ENCODE measurements at regions not wholly inside any gene's neighbourhood (a gene's known extent, or its start where the extent isn't known, plus 50 kb on each side); places are given as distances from the start of the nearest gene placed in this dataset.
"Not testable (repeated sequence)": the region's sequence is repeated elsewhere in the genome, so short reads cannot be mapped to it uniquely, and the experiment has no call there.

DNA sequence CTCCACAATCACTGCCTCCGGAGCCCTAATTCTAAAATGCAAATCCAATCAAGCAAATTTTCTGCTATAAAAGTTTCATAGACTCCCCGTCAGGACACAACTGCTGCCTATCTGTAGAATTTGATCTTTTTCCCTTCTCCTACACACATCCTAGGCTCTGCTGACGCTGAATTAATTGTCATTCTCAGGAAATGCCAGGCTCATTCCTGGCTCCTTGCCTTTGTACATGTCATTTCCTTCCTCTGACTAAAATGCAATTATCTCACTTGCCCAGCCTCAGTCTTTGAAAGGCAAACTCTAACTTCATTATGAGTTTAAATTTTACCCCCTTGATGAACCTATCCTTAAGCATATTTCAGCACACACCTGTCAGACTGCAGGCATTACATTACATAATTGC is 844.9 kb upstream of the CRIM1 start:
- no peak for DNase-seq

DNA sequence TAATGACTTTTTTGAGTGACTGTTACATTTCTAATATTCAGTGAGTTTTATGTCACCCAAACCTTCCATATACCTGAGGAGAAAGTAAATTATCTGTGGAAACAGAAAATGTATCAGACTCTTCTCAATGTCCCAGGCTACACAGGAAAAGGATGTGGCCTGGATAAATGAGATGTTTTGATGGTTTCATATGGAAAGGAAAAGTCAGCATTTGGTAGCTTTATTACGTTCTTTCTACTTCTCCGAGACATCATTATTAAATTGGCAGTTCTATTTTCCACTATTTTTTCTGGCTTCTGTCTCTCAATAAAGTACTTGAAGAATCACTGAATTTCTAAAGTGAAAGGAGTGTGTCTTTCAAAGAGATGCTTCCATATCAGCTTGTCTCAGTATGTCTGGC is 847.0 kb upstream of the CRIM1 start:
- DNase-seq: no peak

DNA sequence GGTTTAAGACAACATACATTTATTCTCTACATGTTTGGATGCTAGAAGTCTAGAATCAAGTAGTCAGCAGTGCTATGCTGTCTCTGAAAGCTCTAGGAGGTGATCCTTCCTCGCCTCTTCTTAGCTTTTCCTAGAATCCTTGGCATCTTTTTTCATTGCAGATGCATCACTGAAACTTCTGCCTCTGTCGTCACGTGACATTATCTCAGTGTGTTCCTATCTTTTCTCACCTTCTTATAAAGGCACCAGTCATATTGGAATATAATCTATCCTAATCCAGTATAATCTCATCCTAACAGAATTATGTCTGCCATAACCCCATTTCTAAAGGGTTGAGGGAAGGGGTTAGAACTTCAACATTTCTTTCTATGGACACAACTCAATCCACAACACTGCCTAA is 851.2 kb upstream of the CRIM1 start:
- DNase-seq: no peak

DNA sequence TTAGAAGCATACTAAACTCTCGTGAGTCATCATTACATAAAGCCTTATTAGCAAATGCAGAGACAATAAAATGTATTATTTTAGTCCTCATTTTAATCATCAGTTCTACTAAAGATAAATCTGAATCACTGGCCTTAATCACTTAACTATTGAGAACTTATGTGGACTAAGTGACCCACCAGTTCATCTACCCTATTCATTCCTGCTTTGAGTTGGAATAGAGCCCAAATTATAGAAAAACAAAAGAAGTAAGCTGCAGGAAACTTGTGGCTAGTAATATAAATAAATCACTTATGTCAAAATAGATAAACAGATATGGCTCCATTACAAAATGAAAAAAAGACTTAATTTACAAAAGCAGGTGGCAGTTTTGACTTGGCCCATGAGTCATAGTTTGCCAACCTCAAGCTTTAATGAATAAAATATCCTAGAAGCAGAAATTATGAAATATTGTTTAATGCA is 851.8 kb upstream of the CRIM1 start:
- no peak for DNase-seq

DNA sequence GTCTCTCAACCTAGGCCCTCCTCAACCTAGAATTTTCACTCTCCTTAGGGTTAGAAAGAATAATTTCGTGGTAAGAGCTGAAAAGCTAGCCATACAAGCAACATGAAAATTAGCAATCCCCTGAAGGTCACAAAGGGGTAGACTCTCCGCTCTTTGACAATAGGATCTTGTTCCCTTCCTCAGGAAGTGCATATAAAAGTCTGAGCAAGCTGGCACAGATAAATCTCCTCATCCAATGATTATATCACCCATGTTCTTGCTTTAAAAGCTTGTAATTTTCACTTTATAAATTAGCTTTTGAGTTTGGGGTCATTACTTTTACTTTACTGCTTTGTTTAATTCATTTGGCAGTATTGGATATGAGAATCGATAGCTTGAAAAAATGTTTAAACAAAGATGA is 852.3 kb upstream of the CRIM1 start:
- no peak for DNase-seq

DNA sequence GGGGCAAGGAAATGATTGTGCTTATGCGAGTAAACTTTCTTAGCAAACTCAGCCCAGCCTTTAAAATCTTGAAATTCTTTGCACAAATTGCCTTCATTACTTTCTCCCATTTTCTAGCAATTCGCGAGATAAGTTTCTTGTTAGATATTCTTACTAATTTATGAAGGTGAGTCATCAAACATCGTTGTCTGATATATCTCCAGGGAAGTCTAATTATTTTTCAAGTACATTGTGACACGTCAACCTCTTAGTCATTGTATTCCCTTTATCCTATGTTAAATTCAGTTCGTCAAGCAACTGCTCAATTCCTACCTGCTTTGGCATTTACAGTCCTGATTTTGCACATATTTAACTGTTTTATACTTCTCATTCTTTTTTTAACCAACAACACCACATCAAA is 854.5 kb upstream of the CRIM1 start:
- no peak for DNase-seq

DNA sequence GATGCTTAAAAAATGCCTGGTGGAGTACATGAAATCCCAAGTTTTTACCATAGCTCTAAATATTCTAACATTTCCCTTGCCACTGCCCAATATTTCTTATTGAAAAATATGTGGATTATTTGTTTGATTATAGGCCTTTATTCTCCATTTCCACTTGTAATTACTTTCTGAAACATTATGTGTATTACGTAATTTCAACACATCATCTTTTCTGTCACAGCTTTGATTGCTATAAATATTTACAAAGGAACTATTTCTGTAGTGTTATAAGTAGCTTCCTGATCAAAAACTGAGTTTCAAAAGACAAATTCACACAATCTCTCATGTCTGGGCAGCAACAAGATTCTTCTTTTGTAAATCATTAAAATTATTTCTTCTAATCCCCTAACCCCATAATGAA is 859.6 kb upstream of the CRIM1 start:
- no peak for DNase-seq

DNA sequence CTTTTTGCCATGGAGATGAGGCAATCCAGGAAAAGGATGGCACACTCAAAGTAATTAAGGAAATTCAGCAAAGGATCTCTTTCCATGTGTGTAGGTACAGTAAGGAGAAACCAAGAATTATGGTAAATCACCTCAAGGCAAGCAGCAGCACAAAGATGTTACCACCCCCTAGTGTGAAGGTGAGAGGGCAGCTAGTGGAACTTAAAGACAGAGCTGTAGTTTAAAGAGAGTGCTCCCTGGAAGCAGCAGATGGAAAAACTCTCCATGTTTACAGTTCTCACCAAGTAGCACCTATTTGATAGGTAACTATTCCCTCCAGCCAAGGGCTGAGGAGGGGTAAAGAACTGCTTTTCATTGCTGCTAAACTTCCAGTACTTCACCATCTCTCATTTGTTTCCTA is 860.4 kb upstream of the CRIM1 start:
- no peak for DNase-seq

DNA sequence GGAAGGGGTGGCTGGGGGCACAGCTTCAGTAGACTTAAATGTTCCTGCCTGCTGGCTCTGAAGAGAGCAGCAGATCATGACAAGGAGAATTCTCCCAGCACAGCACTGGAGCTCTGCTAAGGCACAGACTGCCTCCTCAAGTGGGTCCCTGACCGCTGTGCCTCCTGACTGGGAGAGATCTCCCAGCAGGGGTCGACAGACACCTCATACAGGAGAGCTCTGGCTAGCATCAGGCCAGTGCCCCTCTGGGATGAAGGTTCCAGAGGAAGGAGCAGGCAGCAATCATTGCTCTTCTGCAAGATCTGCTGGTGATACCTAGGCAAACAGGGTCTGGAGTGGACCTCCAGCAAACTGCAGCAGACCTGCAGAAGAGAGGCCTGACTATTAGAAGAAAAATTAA is 877.5 kb upstream of the CRIM1 start:
- DNase-seq: not testable (repeated sequence)

DNA sequence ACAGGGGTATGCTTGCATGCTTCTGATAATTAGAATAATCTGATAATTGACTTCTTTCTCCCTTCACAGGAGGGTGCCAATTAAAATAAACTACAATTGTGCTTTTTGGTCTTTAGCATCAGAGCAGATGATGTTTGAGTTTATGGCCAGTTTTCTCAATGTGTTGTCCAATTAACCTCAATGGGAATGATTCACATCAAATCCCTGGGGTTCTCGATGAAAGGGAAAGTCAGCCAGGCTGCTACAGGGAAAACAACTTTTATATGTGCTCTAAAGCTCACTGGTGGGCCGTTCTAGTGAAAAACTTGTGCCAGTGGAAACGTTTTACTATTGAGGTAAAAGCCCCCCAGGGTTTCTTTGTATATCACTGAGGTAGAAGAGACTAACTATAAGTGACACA is 887.3 kb upstream of the CRIM1 start:
- DNase-seq: no peak

DNA sequence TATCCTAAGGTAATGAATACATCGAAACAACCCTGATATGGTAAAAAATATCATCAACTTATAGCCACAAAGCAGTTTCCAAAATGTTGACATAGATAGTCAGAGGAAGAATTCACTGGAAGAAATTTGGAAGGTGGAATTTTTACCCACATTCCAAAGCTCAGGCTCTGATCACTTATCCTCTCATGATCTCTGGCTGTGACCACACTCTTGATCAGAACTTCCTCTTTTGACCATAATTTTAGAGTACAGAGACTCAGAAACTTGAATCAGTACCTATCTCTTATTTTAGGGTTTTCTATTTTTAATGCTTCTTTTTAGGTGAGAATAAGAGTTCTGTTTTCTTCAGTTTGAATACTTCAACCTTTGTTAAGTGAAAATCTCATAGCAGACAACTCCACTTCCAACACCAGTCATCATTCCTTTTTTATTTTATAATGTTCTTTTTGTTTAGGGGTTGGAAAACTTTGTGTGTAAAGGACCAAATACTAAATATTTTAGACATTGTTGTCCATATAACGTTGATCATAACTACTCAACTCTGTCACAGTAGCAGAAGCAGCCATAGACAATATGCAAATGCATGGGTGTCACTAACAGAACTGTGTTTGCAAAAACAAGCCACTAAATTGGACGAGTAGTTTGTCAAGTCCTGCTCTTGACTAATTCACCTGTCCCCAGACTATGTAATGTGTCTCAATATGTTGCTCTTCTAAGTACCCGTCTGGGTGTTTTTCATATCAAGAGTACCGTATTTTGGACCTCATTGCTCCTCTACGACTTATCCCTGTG is 891.6 kb upstream of the CRIM1 start:
- DNase-seq: no peak

DNA sequence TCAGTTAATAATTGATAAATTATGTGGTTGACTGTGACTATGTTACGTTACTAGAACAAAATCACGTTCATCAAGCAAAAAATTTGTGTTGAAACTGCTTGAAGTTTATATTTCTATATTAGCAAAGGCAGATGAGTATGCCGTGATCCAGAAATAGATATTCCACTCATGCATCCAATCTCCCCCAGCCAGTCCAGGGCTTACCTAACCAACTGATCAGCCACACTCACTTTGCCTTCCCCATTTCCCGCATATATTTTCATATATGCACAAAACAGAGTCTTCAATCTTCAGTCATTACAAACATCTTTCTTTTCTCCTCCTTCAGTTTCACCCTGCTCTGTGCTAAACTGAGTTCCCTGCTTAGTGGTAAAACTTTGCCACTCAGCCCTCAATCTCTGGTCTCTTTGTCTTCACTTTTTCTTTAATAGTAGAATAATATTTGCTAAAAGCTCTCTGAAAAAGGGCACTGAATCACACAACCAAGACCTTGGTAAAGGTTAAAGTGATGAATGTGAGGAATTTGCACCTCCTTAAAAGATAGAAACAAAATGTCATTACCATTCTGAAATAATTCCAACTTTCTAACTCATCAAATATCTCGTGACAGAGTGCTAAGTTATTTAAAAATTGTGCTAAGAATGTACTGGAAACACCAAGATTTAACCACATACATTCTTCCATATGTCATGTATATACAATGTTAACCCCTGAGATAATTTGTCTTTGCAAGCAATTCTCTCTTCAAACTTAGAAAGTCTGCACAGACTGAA is 893.2 kb upstream of the CRIM1 start:
- no peak for DNase-seq

DNA sequence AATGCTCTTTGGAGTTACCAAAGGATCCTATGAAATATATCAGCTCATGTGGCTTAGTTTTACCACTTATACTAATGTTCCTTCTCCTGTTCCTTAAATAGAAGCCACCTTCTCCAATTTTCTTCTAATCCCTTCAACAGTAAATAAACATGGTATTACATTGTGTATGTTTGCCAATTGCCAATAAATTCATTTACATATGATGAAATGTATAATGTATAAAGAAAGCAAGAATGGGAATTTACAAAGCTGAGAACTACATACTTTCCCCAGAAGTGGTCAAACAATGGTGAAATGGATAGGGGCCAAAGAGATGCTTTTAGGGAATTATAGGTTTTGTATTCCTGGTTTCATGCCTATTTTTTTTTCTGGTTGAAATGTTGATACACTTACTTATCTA is 894.2 kb upstream of the CRIM1 start:
- DNase-seq: no peak

DNA sequence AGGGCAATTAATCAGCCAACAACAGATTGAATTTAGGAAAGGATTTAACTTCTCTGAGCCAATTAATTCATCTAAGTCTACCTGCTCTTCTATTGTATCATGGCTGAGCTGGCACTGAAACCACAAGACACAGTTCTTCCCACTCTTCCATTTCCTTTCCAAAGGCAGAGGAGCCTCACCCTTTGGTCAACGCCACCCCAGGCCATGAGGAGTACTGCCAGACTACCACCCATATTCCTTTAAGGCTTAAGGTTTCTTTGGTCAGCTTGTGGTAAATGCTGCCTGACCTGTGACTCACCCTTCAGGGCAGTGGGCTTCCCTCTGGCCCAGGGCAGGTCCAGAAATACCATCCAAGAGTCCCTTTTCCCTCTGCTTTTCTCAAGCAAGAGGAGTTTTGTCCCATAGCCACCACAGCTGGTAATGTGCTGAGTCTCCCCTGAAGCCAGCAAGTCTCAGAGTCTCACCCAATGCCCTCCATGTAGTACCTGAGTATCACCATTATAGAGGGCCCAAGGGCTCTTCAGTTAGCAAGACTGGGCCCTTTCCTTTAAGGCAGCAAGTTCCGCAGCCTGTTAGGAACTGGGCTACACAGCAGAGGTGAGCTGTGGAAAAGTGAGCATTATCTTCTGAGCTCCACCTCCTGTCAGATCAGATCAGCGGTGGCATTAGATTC is 900.5 kb upstream of the CRIM1 start:
- DNase-seq: no peak

DNA sequence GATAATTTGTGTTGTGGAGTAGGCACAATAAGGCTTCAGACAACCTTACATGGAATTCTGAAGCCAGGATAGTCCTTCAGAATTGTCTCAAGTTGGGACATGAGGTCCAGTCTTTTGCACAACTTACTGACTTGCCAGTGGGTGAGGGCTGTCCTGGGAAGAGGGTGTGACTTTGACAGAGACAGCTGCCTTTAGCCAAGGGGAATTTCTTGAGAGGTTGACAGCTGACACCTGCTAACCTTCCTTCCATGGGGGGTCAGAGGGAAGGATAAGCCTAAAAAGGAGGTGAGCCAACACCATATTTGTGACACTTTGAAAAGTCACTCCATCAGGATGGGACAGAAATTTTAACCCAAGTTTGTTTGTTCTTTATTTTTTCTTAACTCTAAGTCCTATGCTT is 907.8 kb upstream of the CRIM1 start:
- no peak for DNase-seq

DNA sequence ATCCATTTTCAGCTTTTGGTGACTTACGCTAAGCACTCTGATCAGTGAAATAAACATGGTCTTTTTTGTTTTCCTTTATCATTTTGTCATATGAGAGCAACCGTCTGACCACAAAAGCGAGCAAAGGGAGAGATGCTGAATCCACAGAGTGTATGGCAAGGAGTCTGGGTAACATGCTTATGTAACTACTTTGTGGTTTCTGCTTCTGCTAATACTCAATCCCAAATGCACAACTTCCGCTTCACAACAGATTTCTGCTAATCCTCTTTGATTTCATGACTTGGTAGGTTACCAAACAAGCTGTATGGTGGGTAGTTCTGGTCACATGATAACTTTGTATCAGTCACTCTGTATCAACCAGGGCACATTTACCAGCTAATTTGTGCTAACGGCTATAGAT is 908.4 kb upstream of the CRIM1 start:
- DNase-seq: no peak

DNA sequence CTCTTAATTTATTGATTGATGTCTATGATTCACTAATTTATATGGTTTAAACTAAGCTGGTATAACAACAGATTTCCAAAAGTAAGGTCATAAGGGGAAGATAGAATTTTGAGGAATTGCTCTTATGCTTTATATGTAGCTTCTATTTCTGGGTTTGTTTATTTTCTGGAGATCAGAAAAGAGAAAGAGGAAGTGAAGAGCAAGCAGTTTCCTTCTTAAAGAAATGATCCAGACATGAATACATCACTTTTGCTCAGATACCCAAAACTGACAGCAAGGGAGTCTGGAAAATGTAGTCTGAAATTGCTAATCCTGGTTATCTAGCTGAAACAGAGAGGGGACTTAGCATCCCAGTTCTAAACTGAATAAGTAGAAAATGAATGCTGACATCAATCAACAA is 912.5 kb upstream of the CRIM1 start:
- no peak for DNase-seq

DNA sequence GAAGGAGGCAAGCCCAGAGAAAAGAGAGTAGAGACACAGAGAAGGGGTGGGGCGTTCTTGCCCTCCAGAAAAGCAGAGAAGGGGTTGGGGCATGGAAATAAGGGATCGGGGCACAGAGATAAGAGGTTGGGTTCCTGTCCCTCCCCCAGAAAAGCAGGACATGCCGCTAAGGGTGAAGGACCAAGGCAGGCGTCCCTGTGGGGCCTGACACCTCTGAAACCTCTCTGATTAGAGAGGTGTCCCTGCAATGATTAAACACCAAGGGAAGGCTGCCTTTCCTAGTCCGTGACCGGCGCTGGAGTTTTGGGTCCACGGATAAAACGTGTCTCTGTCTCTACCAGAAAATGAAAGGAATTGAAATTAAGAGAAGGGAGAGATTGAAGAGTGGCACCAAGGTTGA is 914.0 kb upstream of the CRIM1 start:
- not testable (repeated sequence) for DNase-seq

DNA sequence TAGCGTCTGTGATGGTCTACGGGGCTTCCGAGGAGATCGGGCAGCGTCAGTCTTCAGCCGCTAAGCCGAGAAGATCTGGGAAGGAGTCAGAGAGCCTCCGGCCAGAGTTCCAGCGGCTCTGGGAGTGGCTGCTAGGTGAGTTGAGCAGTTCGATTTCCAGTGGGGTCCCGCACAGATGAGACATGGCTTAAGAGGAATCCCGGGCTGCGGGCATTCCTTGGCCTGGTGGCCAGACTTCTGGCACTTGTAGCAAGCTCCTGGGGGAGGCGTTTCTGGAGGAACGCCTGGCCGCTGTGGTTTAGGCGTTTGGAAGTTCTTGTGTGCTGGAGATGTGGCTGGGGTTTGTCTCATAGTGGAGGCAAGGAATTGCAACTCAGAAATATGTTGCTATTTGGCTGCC is 915.3 kb upstream of the CRIM1 start:
- DNase-seq: not testable (repeated sequence)

DNA sequence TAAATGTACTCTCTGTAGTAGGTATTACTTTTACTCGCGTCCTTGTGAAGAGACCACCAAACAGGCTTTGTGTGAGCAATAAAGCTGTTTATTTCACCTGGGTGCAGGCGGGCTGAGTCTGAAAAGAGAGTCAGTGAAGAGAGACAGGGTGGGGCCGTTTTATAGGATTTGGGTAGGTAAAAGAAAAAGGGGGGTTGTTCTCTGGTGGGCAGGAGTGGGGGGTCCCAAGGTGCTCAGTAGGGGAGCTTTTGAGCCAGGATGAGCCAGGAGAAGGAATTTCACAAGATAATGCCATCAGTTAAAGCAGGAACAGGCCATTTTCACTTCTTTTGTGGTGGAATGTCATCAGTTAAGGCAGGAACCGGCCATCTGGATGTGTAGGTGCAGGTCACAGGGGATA is 918.7 kb upstream of the CRIM1 start:
- DNase-seq: not testable (repeated sequence)

DNA sequence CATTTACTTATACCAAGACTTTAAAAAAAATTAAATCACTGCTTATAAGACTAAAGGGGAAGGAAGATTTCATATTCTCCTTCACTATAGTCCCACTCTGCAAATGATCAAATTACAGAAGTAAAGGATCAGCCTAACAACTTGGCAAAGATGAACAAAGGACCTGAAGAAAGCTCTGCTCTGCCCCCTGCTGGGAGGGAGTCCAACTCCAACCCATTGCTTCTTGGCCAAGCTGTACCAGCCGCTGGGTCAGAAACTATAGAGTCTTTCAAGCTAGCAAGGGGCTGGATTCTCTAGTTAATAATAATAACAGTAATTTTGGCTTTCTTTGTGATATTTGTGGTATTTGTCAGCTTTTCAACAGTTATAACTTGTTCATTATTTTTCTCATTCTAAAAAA is 927.0 kb upstream of the CRIM1 start:
- no peak for DNase-seq

DNA sequence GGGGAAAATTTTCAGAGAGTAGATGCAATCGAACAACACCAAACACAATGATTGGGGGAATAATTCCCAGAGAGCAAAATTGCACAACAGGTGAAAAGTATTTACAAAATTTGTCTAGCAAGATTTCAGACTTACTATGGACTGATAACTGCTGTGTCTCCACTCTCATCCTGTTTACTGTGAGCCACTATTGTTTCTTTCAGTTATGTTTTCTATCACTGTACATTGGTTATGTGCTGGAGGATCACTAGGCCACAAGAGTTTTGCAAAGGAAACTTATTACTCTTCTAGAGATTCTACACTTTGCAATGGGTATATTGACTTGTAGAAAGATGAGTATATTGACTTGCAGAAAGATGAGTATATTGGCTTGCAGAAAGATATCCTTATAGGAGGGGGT is 934.1 kb upstream of the CRIM1 start:
- no peak for DNase-seq

DNA sequence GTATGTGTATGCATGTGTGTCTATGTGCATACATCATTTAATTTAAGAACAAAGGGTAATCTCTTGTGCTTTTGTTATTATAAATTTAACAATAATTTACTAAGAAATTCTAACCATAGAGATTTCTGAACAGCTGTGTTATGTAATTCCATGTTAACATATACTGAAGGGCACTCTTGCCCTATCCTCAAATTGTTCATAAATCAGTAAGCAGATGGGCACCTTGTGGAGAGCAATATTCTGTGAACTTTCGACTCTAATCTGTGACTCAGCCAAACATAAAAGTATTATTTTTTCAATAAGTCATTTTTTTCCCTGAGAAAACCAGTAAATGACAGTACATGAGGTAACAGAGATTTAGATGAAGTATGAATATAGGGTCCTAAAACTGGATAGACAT is 938.3 kb upstream of the CRIM1 start:
- DNase-seq: no peak

Data from CD4-positive, alpha-beta T cell treated with Interleukin-10 for 1 hour (primary cell).